Ramos (cell line): ENCODE measurements at regions not wholly inside any gene's neighbourhood (a gene's known extent, or its start where the extent isn't known, plus 50 kb on each side); places are given as distances from the start of the nearest gene placed in this dataset.

Experiments used
- in situ Hi-C: fragments of 300-500 bp; cut with MboI; formaldehyde crosslinking; loops from one replicate; pipeline ENCODE4 v1.14.3; 2022; ENCODE audit warnings: low sequenced_read_pairs; ENCODE audit not compliant: unreplicated experiment

DNA sequence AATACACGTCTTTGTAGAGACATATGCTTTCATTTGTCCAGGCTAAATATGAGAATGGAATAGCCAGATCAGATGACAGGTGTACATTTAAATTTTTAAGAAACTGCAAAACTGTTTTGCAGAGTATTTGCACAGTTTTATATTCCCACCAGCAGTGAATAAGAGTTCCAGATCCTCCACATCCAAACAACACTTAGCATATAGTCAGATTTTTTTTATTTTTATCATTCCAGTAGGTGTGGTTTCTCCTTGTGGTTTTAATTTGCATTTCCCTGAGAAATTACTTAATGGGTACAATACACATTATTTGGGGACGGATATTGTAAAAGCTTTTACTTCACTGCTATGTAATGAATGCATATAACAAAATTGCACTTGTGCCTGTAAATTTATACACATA, 56.7 kb upstream of the IRF2 start:
- in situ Hi-C loops = loop anchor here (5.0 kb wide), 2 partner anchors 59 to 249 kb away; partner anchors contain the start of gene IRF2

DNA sequence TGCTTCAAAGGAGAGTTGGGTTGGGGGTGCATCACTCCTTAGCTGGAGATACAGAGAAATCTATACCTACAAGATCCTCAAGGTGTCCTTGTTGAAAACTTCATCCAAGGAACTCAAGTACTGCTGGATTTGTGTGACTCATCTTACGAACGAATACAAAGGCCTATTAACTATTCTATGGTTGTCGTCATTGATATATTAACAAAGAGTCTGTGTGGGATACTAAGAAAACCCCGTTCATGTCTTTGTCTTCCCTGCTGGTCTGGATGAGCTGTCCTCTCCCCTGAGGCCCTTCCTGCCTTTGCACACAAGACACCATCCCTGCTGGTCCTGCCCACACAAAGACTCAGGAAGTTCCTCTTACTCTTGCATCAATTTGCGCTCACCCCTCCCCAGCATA, 54.9 kb upstream of the IRF2 start:
- in situ Hi-C loops = no loop called here

DNA sequence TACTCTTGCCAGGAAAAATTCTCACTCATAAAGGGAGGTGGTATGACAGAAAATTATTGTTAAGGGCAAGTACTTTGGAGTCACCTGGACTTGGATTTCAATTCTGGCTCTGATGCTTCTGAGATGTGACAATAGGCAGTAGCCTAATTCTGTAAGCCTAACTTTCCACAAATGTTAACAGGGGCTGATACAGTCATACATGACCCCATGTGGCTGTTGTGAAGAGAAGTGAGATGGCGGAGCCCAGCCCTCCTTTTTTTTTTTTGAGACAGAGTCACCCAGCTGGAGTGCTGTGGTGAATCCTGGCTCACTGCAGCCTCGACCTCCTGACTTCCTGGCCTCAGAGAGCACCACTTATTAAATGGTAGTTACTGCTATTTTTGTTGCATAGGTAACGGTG, 54.4 kb upstream of the IRF2 start:
- in situ Hi-C loops = no loop called here

DNA sequence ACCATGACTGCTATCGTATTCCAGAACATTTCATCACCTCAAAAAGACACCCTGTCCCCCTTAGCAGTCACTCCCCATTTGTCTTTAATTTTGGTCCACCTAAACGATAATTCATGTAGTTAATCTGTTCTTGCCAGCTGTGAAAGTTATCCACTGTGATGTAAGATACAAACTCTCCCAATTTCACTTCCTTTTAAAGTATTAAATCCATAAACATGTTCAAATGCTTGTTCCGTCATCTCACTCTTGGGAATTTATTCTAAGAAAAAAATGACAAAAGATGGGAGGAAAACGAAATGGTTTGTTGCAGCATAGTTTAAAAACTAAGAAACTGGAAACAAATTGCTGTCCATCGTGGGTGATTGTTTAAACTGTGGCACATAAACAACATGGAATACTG, 53.7 kb upstream of the IRF2 start:
- in situ Hi-C loops = no loop called here

DNA sequence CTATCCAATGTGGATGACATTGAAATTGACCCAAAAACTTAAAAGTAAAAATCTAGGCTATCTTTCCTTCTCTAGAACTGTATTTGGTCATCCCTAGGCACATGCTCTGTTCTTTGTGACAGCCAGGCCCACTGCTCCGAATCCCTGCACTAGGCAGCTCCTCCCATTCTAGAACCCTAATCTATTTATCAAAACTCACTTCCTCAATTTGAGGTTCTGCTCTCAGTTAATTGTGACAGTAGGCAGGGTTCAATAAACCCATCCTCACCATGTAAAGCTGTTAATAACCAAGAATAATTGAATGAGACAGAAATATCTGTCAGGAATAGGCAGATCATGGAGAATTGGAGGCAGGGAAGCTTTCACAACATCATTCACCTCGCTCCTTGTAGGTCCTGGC, 51.9 kb upstream of the IRF2 start:
- in situ Hi-C loops = no loop called here
